Thoracic aorta (tissue), 2 donors: ENCODE measurements at regions not wholly inside any gene's neighbourhood (a gene's known extent, or its start where the extent isn't known, plus 50 kb on each side); places are given as distances from the start of the nearest gene placed in this dataset.

Experiments used
- ATAC-seq: fragments of 150-250 bp; one replicate; pipeline ENCODE4 v1.8.0; 2017; ENCODE audit warnings: low read depth; ENCODE audit not compliant: insufficient number of reproducible peaks, low FRiP score
- DNase-seq: peaks from one replicate; pipeline ENCODE4 v3.0.0-alpha.2; 2020; ENCODE audit warnings: low spot score
- H3K27ac ChIP-seq, 2 donors: fragments of 200-600 bp; sonication (generic); 1 replicate in 1 of 2; 2 replicates in 1 of 2; pipeline ENCODE4 v1.5.1; 2016; ENCODE audit warnings: mild to moderate bottlenecking in 2 of 2, moderate library complexity in 2 of 2
- H3K27me3 ChIP-seq: fragments of 200-600 bp; sonication (generic); replicated peaks from 2 replicates; pipeline ENCODE4 v1.6.0; 2016; ENCODE audit warnings: mild to moderate bottlenecking; ENCODE audit not compliant: insufficient read depth
- H3K36me3 ChIP-seq: fragments of 200-600 bp; sonication (generic); one replicate; pipeline ENCODE4 v1.5.1; 2016
- H3K4me1 ChIP-seq, 2 donors: fragments of 200-600 bp; sonication (generic); 1 replicate in 1 of 2; 2 replicates in 1 of 2; pipeline versions ENCODE4 v1.5.1 to v1.6.0; 2016; ENCODE audit warnings: low read depth in 2 of 2, mild to moderate bottlenecking in 1 of 2; ENCODE audit not compliant: control insufficient read depth in 1 of 2
- H3K4me3 ChIP-seq: fragments of 200-600 bp; sonication (generic); 2 replicates; pipeline ENCODE4 v1.5.1; 2016; ENCODE audit warnings: mild to moderate bottlenecking
- H3K9me3 ChIP-seq: fragments of 200-600 bp; sonication (generic); 2 replicates; pipeline ENCODE4 v1.5.1; 2016
- CTCF ChIP-seq: fragments of 200-600 bp; sonication (generic); IDR thresholded peaks from one replicate; pipeline ENCODE4 v1.5.1; 2019; ENCODE audit warnings: antibody characterized with exemption

GRCh38 chr2:18926631-18927524 is 337.5 kb upstream of the NT5C1B start:
- peak overlapping the region in 1 of 2 donors; percentile 65 for H3K27ac ChIP-seq
- TF ChIP-seq CTCF: no peak
- H3K36me3 ChIP-seq: no peaks in the 10 kb centered on the region
- peaks cover 0 to 6% of the 10 kb centered on the region in 2 donors for H3K4me1 ChIP-seq
- H3K9me3 ChIP-seq: no peaks in the 10 kb centered on the region
- ATAC-seq (no peak), DNase-seq (no peak)
- no peak overlapping the region for H3K4me3 ChIP-seq
- no peaks in the 10 kb centered on the region for H3K27me3 ChIP-seq

GRCh38 chr2:18925296-18925695 is 335.9 kb upstream of the NT5C1B start:
- TF ChIP-seq CTCF: no peak
- no peak overlapping the region for H3K27ac ChIP-seq
- DNase-seq (no peak), ATAC-seq (no peak)
- H3K36me3 ChIP-seq: no peaks in the 10 kb centered on the region
- no peaks in the 10 kb centered on the region for H3K9me3 ChIP-seq
- H3K4me1 ChIP-seq: peaks cover 0 to 6% of the 10 kb centered on the region in 2 donors
- H3K4me3 ChIP-seq: no peak overlapping the region
- no peaks in the 10 kb centered on the region for H3K27me3 ChIP-seq

- TF ChIP-seq CTCF: no peak
- H3K4me3 ChIP-seq: no peak overlapping the region
- no peak overlapping the region for H3K27ac ChIP-seq
- ATAC-seq: no peak
- peaks cover 0 to 6% of the 10 kb centered on the region in 2 donors for H3K4me1 ChIP-seq
- H3K27me3 ChIP-seq: no peaks in the 10 kb centered on the region
- DNase-seq: no peak
- H3K9me3 ChIP-seq: no peaks in the 10 kb centered on the region
- H3K36me3 ChIP-seq: no peaks in the 10 kb centered on the region
These were observed 335.5 kb upstream of the NT5C1B start for GRCh38 chr2:18924886-18925285.

GRCh38 chr2:18924386-18924785 is 335.0 kb upstream of the NT5C1B start:
- TF ChIP-seq CTCF: no peak
- DNase-seq (no peak), ATAC-seq (no peak)
- Histone ChIP-seq H3K27me3 (no peaks in the 10 kb centered on the region), H3K9me3 (no peaks in the 10 kb centered on the region), H3K4me3 (no peak overlapping the region), H3K36me3 (no peaks in the 10 kb centered on the region), H3K4me1 (peaks cover 0 to 6% of the 10 kb centered on the region in 2 donors), H3K27ac (no peak overlapping the region)

- Histone ChIP-seq H3K9me3 (no peaks in the 10 kb centered on the region), H3K36me3 (no peaks in the 10 kb centered on the region), H3K4me3 (no peak overlapping the region), H3K4me1 (no peaks in the 10 kb centered on the region), H3K27me3 (no peaks in the 10 kb centered on the region), H3K27ac (no peak overlapping the region)
- DNase-seq (no peak), ATAC-seq (no peak)
- no peak for TF ChIP-seq CTCF
These were observed 332.9 kb upstream of the NT5C1B start for GRCh38 chr2:18922276-18922675.
